SKM-1 (cell line): ENCODE measurements at regions not wholly inside any gene's neighbourhood (a gene's known extent, or its start where the extent isn't known, plus 50 kb on each side); places are given as distances from the start of the nearest gene placed in this dataset.
"Not testable (repeated sequence)": the region's sequence is repeated elsewhere in the genome, so short reads cannot be mapped to it uniquely, and the experiment has no call there.

Experiments
- DNase-seq: peaks from one replicate; lab custom pipeline; 2025; ENCODE audit not compliant: unreplicated experiment; lab: John Stamatoyannopoulos, UW

GRCh38 chr9:101893661-101894646 is 155.5 kb upstream of the GRIN3A start:
- no peak for DNase-seq

GRCh38 chr9:101881508-101881907 is 143.1 kb upstream of the GRIN3A start:
- no peak for DNase-seq

GRCh38 chr9:101880846-101881245 is 142.4 kb upstream of the GRIN3A start:
- DNase-seq: no peak

- no peak for DNase-seq
These were observed 140.3 kb upstream of the GRIN3A start for GRCh38 chr9:101878734-101879133.

- DNase-seq: no peak
These were observed 139.0 kb upstream of the GRIN3A start for GRCh38 chr9:101877439-101877838.

- DNase-seq: no peak
These were observed 123.0 kb upstream of the GRIN3A start for GRCh38 chr9:101861472-101861871.

GRCh38 chr9:101860920-101861319 is 122.5 kb upstream of the GRIN3A start:
- DNase-seq: no peak

GRCh38 chr9:101859620-101860019 is 121.2 kb upstream of the GRIN3A start:
- no peak for DNase-seq

GRCh38 chr9:101858026-101858425 is 119.6 kb upstream of the GRIN3A start:
- no peak for DNase-seq

- DNase-seq: no peak
These were observed 110.8 kb upstream of the GRIN3A start for GRCh38 chr9:101849102-101849707.

GRCh38 chr9:101848485-101848919 is 110.1 kb upstream of the GRIN3A start:
- DNase-seq: no peak

- DNase-seq: no peak
These were observed 107.7 kb upstream of the GRIN3A start for GRCh38 chr9:101846161-101846560.

- no peak for DNase-seq
These were observed 102.3 kb upstream of the GRIN3A start for GRCh38 chr9:101840694-101841188.

- not testable (repeated sequence) for DNase-seq
These were observed 100.5 kb upstream of the GRIN3A start for GRCh38 chr9:101838988-101839387.

- DNase-seq: no peak
These were observed 97.6 kb upstream of the GRIN3A start for GRCh38 chr9:101836021-101836420.

- DNase-seq: no peak
These were observed 94.0 kb upstream of the GRIN3A start for GRCh38 chr9:101832486-101832885.

GRCh38 chr9:101821450-101821849 is 83.0 kb upstream of the GRIN3A start:
- DNase-seq: not testable (repeated sequence)

GRCh38 chr9:101820983-101821382 is 82.5 kb upstream of the GRIN3A start:
- DNase-seq: not testable (repeated sequence)

GRCh38 chr9:101814064-101814463 is 75.6 kb upstream of the GRIN3A start:
- DNase-seq: no peak

- DNase-seq: not testable (repeated sequence)
These were observed 69.4 kb upstream of the GRIN3A start for GRCh38 chr9:101807879-101808278.

GRCh38 chr9:101796044-101796443 is 57.6 kb upstream of the GRIN3A start:
- DNase-seq: no peak

GRCh38 chr9:101795147-101795546 is 56.7 kb upstream of the GRIN3A start:
- no peak for DNase-seq
